ENCODE measurements at regions not wholly inside any gene's neighbourhood (a gene's known extent, or its start where the extent isn't known, plus 50 kb on each side); places are given as distances from the start of the nearest gene placed in this dataset.

DNA sequence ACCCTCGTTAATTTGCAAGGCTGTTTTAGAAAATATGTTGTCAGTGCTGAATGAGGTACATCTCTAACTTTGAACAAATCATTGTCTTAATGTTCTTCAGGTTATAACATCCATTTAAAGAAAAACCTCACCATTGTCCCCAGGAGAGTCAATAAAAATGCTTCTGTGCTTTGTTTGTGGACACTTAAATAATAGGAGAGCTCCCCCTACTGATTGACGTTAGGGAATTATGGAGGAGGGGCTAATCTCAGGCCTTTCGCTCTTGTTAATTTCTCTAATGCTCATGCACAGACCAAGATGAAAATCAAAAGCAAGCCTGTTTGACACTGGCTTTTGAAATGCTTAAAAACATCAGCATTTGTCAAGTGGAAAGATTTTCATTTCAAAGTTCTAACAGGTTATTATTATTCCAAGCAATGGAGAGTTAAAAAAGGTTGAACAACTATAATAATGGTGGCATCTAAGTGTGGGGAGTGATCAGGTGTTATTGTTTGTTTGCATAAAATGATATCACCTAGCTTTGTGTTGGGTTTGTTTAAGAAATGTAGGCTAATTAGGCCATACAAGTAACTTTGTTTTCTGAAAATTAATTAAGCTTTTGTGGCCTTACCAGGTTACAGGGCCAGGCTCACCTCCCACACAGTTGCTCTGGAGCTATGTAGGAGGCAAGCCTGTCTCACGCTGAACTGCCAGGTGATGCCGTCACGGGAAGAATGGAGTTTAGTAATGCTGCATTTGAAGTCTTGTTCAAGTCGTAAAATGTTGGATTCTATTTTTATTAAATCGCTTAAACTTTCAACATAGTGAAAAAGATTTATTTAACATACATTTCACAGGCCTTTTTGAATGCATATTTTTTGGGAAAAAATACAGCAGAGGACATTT, 51.7 kb upstream of the SMIM21 start:
- TF ChIP-seq, protein P1, sequence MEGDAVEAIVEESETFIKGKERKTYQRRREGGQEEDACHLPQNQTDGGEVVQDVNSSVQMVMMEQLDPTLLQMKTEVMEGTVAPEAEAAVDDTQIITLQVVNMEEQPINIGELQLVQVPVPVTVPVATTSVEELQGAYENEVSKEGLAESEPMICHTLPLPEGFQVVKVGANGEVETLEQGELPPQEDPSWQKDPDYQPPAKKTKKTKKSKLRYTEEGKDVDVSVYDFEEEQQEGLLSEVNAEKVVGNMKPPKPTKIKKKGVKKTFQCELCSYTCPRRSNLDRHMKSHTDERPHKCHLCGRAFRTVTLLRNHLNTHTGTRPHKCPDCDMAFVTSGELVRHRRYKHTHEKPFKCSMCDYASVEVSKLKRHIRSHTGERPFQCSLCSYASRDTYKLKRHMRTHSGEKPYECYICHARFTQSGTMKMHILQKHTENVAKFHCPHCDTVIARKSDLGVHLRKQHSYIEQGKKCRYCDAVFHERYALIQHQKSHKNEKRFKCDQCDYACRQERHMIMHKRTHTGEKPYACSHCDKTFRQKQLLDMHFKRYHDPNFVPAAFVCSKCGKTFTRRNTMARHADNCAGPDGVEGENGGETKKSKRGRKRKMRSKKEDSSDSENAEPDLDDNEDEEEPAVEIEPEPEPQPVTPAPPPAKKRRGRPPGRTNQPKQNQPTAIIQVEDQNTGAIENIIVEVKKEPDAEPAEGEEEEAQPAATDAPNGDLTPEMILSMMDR (IDR thresholded peaks at IDR 0.05), result peak; percentile 75
- no peak for TF ChIP-seq EZH2phosphoT487 (IDR thresholded peaks at IDR 0.05)
